GM18867 (cell line): ENCODE measurements at regions not wholly inside any gene's neighbourhood (a gene's known extent, or its start where the extent isn't known, plus 50 kb on each side); places are given as distances from the start of the nearest gene placed in this dataset.

Experiments used
- ATAC-seq: cut with Tn5 transposase; IDR thresholded peaks from one replicate; pipeline ENCODE4 v1.9.1; 2021; ENCODE audit warnings: mild to moderate bottlenecking, moderate library complexity; ENCODE audit not compliant: unreplicated experiment

- no peak for ATAC-seq
These were observed 187.0 kb upstream of the RBPJ start for GRCh38 chr4:26133840-26134239.

GRCh38 chr4:26135331-26135730 is 185.5 kb upstream of the RBPJ start:
- no peak for ATAC-seq

- no peak for ATAC-seq
These were observed 184.2 kb upstream of the RBPJ start for GRCh38 chr4:26136615-26137014.

- no peak for ATAC-seq
These were observed 183.5 kb upstream of the RBPJ start for GRCh38 chr4:26137288-26137687.

- peak; percentile 51 for ATAC-seq
These were observed 181.4 kb upstream of the RBPJ start for GRCh38 chr4:26139310-26139924.

- ATAC-seq = no peak
These were observed 180.5 kb upstream of the RBPJ start for GRCh38 chr4:26140150-26140898.

- no peak for ATAC-seq
These were observed 179.6 kb upstream of the RBPJ start for GRCh38 chr4:26141051-26141721.

- ATAC-seq = peak; percentile 68
These were observed 178.7 kb upstream of the RBPJ start for GRCh38 chr4:26141911-26142638.

- no peak for ATAC-seq
These were observed 176.2 kb upstream of the RBPJ start for GRCh38 chr4:26144526-26145155.

GRCh38 chr4:26145212-26145611 is 175.6 kb upstream of the RBPJ start:
- no peak for ATAC-seq

- no peak for ATAC-seq
These were observed 171.9 kb upstream of the RBPJ start for GRCh38 chr4:26148927-26149326.

- no peak for ATAC-seq
These were observed 169.9 kb upstream of the RBPJ start for GRCh38 chr4:26150948-26151347.

- no peak for ATAC-seq
These were observed 169.2 kb upstream of the RBPJ start for GRCh38 chr4:26151615-26152014.

GRCh38 chr4:26152056-26152455 is 168.8 kb upstream of the RBPJ start:
- no peak for ATAC-seq

GRCh38 chr4:26157541-26157940 is 163.3 kb upstream of the RBPJ start:
- no peak for ATAC-seq

GRCh38 chr4:26160591-26160990 is 160.2 kb upstream of the RBPJ start:
- ATAC-seq = no peak

- no peak for ATAC-seq
These were observed 159.6 kb upstream of the RBPJ start for GRCh38 chr4:26161030-26161824.

- no peak for ATAC-seq
These were observed 158.7 kb upstream of the RBPJ start for GRCh38 chr4:26162101-26162500.

- ATAC-seq = no peak
These were observed 157.1 kb upstream of the RBPJ start for GRCh38 chr4:26163425-26164362.
